Lower leg skin (tissue), 4 donors: ENCODE measurements at regions not wholly inside any gene's neighbourhood (a gene's known extent, or its start where the extent isn't known, plus 50 kb on each side); places are given as distances from the start of the nearest gene placed in this dataset.

Experiments
- DNase-seq, 2 donors: peaks; one replicate each; pipeline ENCODE4 v3.0.0-alpha.2; 2019; ENCODE audit warnings: low spot score in 2 of 2
- H3K4me3 ChIP-seq: fragments of 200-600 bp; sonication (generic); 2 replicates; pipeline ENCODE4 v1.5.1; 2017; ENCODE audit warnings: mild to moderate bottlenecking, low read depth; ENCODE audit not compliant: poor library complexity, severe bottlenecking
- CTCF ChIP-seq, 3 donors: fragments of 450-650 bp; IDR thresholded peaks; one replicate each; pipeline ENCODE4 v1.5.1; 2016; ENCODE audit warnings: antibody characterized with exemption in 3 of 3, mild to moderate bottlenecking in 3 of 3, moderate library complexity in 2 of 3
- POLR2A ChIP-seq, 2 donors: fragments of 450-650 bp; IDR thresholded peaks; one replicate each; pipeline ENCODE4 v1.6.1; 2016 to 2017; ENCODE audit warnings: antibody characterized with exemption in 2 of 2, mild to moderate bottlenecking in 1 of 2, moderate library complexity in 1 of 2
- WGBS, 2 donors: methylation state at CpG; one replicate each; pipeline ENCODE4 v1.1.5; 2018; 5-methylcytosine and 5-hydroxymethylcytosine counted together
- intact Hi-C: fragments of 100-400 bp; cut with DNase I; formaldehyde crosslinking; loops from one replicate; pipeline ENCODE4 v1.15.0; 2023; ENCODE audit warnings: low total_unique reads

- TF ChIP-seq CTCF (IDR thresholded peaks at IDR 0.05) = no peak
- no peak for TF ChIP-seq POLR2A (IDR thresholded peaks at IDR 0.05)
- no peak overlapping the region for H3K4me3 ChIP-seq
- no peak for DNase-seq
- intact Hi-C loops = no loop called here
- 60 to 69% methylated on average over 2 of the region's 2 CpGs for WGBS, 2 donors
Measured at GRCh38 chr7:3106361-3106826, 62.7 kb upstream of the CARD11 start.

- no peak for TF ChIP-seq CTCF (IDR thresholded peaks at IDR 0.05)
- no peak for TF ChIP-seq POLR2A (IDR thresholded peaks at IDR 0.05)
- DNase-seq = no peak
- H3K4me3 ChIP-seq = no peak overlapping the region
- WGBS, 2 donors = 79 to 87% methylated on average over 8 of the region's 8 CpGs
- intact Hi-C loops = no loop called here
Measured at GRCh38 chr7:3107228-3107763, 63.6 kb upstream of the CARD11 start.

- intact Hi-C loops = no loop called here
- WGBS, 2 donors = 69 to 80% methylated on average over 8 of the region's 8 CpGs
- H3K4me3 ChIP-seq = no peak overlapping the region
- DNase-seq = no peak
- TF ChIP-seq CTCF (IDR thresholded peaks at IDR 0.05) (no peak), POLR2A (IDR thresholded peaks at IDR 0.05) (no peak)
Measured at GRCh38 chr7:3107889-3108570, 64.4 kb upstream of the CARD11 start.

GRCh38 chr7:3109311-3109915 lies 65.7 kb upstream of the CARD11 start:
- TF ChIP-seq POLR2A (IDR thresholded peaks at IDR 0.05) (no peak), CTCF (IDR thresholded peaks at IDR 0.05) (no peak)
- H3K4me3 ChIP-seq = no peak overlapping the region
- 45 to 52% methylated on average over 9 of the region's 9 CpGs for WGBS, 2 donors
- DNase-seq = peak in 1 of 2 donors; percentile 31
- intact Hi-C loops = no loop called here

- TF ChIP-seq CTCF (IDR thresholded peaks at IDR 0.05) (no peak), POLR2A (IDR thresholded peaks at IDR 0.05) (no peak)
- H3K4me3 ChIP-seq = no peak overlapping the region
- 40 to 45% methylated on average over 5 of the region's 5 CpGs for WGBS, 2 donors
- DNase-seq = peak in 1 of 2 donors; percentile 76
- intact Hi-C loops = no loop called here
Measured at GRCh38 chr7:3112479-3113134, 68.9 kb upstream of the CARD11 start.
